Mesodermal cell (in vitro differentiated cells): ENCODE measurements at regions not wholly inside any gene's neighbourhood (a gene's known extent, or its start where the extent isn't known, plus 50 kb on each side); places are given as distances from the start of the nearest gene placed in this dataset.
"Not testable (repeated sequence)": the region's sequence is repeated elsewhere in the genome, so short reads cannot be mapped to it uniquely, and the experiment has no call there.

ENCODE experiments used
- H3K27ac ChIP-seq: 2 replicates; pipeline ENCODE4 v1.7.0; 2013; ENCODE audit warnings: mild to moderate bottlenecking, low read depth, low read length, moderate library complexity; ENCODE audit not compliant: severe bottlenecking
- H3K36me3 ChIP-seq: 2 replicates; pipeline ENCODE4 v1.7.1; 2013; ENCODE audit warnings: mild to moderate bottlenecking, low read length, moderate library complexity; ENCODE audit not compliant: control insufficient read depth, insufficient read depth
- H3K4me1 ChIP-seq: one replicate; pipeline ENCODE4 v1.7.1; 2013; ENCODE audit warnings: mild to moderate bottlenecking, low read length; ENCODE audit not compliant: insufficient read depth, control insufficient read depth, poor library complexity, severe bottlenecking
- H3K4me3 ChIP-seq: 2 replicates; pipeline ENCODE4 v1.7.0; 2013; ENCODE audit warnings: low read length, control low read depth, mild to moderate bottlenecking; ENCODE audit not compliant: insufficient read depth, poor library complexity, severe bottlenecking; ENCODE audit errors: extremely low read depth
- H3K9me3 ChIP-seq: 2 replicates; pipeline ENCODE4 v1.7.1; 2013; ENCODE audit warnings: mild to moderate bottlenecking, low read length, moderate library complexity; ENCODE audit not compliant: control insufficient read depth
- WGBS, 2 experiments: methylation state at CpG; one replicate each; pipeline ENCODE4 v1.1.5; 2013; ENCODE audit warnings: missing lambda C conversion rate in 2 of 2; ENCODE audit not compliant: insufficient coverage in 2 of 2; 5-methylcytosine and 5-hydroxymethylcytosine counted together

DNA sequence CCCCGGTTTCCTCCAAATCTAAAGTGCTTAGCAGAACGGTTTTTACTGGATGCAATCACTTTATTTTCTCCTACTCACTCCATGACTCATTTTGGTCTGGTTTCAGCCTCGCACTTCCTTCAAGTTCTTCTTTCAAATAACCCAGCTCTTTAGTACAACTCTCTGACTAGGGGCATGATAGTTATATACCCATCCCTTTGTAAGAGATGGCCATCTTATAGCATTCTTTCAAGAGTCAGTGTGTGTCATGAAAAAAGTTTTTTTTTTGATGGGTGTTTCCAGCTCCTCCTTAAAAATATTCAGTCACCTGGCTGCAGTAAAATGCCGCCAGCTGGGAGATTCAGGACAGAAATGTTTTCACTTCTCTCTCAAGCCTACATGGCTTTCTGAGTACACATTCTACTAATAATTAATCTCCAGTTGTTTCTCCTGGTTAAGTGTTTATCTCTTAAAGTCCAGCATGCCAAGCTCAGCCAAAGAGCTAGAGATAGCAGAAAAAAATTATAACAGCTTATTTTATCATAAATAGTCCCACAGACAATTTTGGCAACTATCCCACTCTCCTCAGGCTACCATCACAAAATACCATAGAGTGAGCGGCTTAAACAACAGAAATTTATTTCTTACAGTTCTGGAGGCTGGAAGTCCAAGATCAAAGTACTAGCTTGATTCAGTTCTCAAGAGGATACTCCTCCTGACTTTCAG, 139.3 kb downstream of the GASK1B start:
- H3K27ac ChIP-seq, result peak overlapping the region; percentile 71

GRCh38 chr4:158032733-158033415, 140.0 kb downstream of the GASK1B start:
- H3K27ac ChIP-seq, result peak overlapping the region; percentile 71
- no peak overlapping the region for H3K4me3 ChIP-seq
- H3K9me3 ChIP-seq, result peaks cover 2% of the 10 kb centered on the region
- no peaks in the 10 kb centered on the region for H3K36me3 ChIP-seq
- WGBS, 2 experiments, result 74 to 85% methylated on average over 3 of the region's 4 CpGs
- peaks cover 21% of the 10 kb centered on the region for H3K4me1 ChIP-seq

More for the DNA sequence above, 139.3 kb downstream of the GASK1B start:
- Histone ChIP-seq H3K4me3 (no peak overlapping the region), H3K9me3 (no peaks in the 10 kb centered on the region), H3K4me1 (peaks cover 21% of the 10 kb centered on the region), H3K36me3 (no peaks in the 10 kb centered on the region)
- 69 to 70% methylated on average over 4 of the region's 5 CpGs for WGBS, 2 experiments

GRCh38 chr4:158028381-158028780, 144.4 kb downstream of the GASK1B start:
- H3K4me3 ChIP-seq, H3K9me3 ChIP-seq, H3K27ac ChIP-seq, H3K4me1 ChIP-seq, H3K36me3 ChIP-seq: not testable (repeated sequence)

GRCh38 chr4:158025131-158025530, 147.7 kb downstream of the GASK1B start:
- Histone ChIP-seq H3K4me3 (no peak overlapping the region), H3K36me3 (no peaks in the 10 kb centered on the region), H3K27ac (no peak overlapping the region), H3K4me1 (peaks cover 6% of the 10 kb centered on the region), H3K9me3 (peaks cover 9% of the 10 kb centered on the region)
- no CpG with 5 or more reads among the region's 1 CpG for WGBS, 2 experiments

DNA sequence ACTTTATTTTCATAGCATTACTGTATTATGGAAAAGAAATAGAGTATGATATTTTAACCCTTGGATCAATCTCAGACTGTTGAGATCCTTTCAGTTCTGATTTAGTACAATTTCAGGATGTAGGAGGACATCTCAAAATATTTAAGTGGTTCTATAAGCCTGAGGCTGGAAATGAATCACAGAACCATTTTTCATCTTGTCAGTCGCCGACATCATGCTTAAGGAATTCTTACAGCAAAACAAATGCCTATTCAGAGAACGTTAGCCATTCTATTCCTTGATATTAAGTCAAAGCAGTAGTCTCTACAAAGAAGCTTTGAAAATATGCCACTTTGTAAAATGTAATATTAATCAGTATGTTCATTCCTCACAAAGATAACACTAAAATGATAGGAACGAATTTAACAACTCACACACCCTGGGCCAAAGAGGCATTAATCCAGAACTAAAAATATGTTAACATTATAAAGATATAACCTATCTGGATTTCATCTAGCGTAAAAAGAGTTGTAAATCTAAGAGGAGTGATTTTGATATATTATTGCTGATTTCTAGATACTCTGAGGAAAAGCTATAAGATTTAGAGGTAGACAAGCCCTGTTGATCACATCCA, 152.0 kb downstream of the GASK1B start:
- Histone ChIP-seq H3K4me1 (peaks cover 18% of the 10 kb centered on the region), H3K36me3 (no peaks in the 10 kb centered on the region), H3K9me3 (no peaks in the 10 kb centered on the region), H3K4me3 (no peak overlapping the region), H3K27ac (peak overlapping the region; percentile 97)
- WGBS, 2 experiments, result 62% methylated on average over 3 of the region's 5 CpGs; no CpG with 5 or more reads in 1 of the 2 experiments

DNA sequence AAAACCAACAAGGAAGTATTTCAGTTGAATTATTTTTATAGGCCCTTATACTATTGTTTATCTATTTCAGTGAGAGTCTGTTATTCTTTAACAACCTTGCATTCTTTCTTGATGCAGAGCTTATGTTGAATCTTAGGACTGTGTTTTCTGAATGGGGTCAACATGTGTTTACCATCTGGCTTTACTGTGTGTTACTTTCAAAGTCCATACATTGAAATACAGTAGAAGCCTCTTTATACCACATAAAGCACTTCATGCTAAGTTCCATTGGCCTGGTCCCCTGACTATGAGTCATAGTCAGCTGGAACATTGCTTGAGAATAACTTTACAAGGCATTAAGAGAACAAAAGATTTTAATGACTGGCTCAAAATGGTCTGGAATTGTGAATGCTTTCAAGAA, 152.6 kb downstream of the GASK1B start:
- no peak overlapping the region for H3K4me3 ChIP-seq
- H3K9me3 ChIP-seq, result no peaks in the 10 kb centered on the region
- peaks cover 20% of the 10 kb centered on the region for H3K4me1 ChIP-seq
- H3K27ac ChIP-seq, result peak overlapping the region; percentile 97
- no peaks in the 10 kb centered on the region for H3K36me3 ChIP-seq

GRCh38 chr4:158018831-158019230, 154.0 kb downstream of the GASK1B start:
- WGBS, 2 experiments, result no CpG with 5 or more reads among the region's 1 CpG
- no peak overlapping the region for H3K4me3 ChIP-seq

DNA sequence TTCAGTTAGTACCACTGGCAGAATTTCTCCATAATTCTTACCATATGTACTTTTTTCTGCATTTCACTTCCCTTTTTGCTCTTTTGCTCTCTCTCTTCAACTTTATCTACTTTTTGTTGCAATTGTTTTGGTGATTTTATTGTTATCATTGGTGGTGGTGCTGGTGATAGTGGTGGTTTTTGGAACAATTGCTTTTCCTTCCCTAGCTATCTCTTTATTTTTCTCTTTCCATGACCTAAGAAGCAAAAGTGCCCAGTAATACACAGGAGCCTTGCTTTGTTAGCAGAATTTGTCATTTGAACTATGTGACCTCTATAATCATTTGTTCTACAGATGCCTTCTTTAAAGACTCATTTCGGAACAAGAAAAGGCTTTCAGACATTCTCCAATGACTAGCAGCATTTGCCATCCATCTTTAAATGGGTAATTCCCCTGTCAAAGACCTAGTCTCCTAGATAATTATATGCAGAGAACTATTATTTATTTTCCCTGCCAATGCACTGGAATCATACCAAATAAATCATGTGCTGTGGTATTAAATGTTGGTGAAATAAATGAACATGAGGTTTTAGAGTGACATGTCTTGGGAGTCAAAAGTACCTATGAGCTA, 154.5 kb downstream of the GASK1B start:
- Histone ChIP-seq H3K27ac (peak overlapping the region; percentile 67), H3K9me3 (no peaks in the 10 kb centered on the region), H3K4me1 (peaks cover 30% of the 10 kb centered on the region), H3K36me3 (no peaks in the 10 kb centered on the region), H3K4me3 (no peak overlapping the region)
- WGBS, 2 experiments, result 67% methylated on average over 1 of the region's 1 CpG; no CpG with 5 or more reads in 1 of the 2 experiments

More at GRCh38 chr4:158018831-158019230, 154.0 kb downstream of the GASK1B start:
- Histone ChIP-seq H3K27ac (peak overlapping the region; percentile 67), H3K9me3 (no peaks in the 10 kb centered on the region), H3K4me1 (peaks cover 25% of the 10 kb centered on the region), H3K36me3 (no peaks in the 10 kb centered on the region)

- no peak overlapping the region for H3K27ac ChIP-seq
- H3K9me3 ChIP-seq, result no peaks in the 10 kb centered on the region
- no peak overlapping the region for H3K4me3 ChIP-seq
- peaks cover 33% of the 10 kb centered on the region for H3K4me1 ChIP-seq
- no peaks in the 10 kb centered on the region for H3K36me3 ChIP-seq
- no CpG with 5 or more reads among the region's 1 CpG for WGBS, 2 experiments
Measured at GRCh38 chr4:158016511-158016910, 156.3 kb downstream of the GASK1B start.

DNA sequence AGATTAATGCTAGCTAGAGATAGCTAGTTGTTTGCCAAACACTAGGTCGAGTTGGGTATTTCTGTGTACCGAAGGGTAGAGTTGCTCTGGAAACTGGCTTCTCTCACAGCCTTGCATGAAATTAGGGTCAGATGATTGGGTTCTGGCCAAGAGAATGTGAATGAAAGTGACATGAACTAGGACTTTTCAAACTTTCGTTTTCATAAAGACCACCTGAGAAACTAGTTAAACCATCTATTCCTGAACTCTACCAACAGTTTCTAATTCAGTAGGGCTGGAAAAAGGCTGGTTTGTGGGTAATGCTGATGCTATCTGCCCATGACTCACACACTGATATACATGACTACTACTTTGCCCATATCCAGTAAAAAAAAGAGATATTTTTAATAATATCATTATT, 157.6 kb downstream of the GASK1B start:
- no peak overlapping the region for H3K4me3 ChIP-seq
- H3K27ac ChIP-seq, result peak overlapping the region; percentile 70
- no peaks in the 10 kb centered on the region for H3K36me3 ChIP-seq
- no peaks in the 10 kb centered on the region for H3K9me3 ChIP-seq
- WGBS, 2 experiments, result 90 to 92% methylated on average over 2 of the region's 3 CpGs
- H3K4me1 ChIP-seq, result peaks cover 32% of the 10 kb centered on the region
